ENCODE measurements at regions not wholly inside any gene's neighbourhood (a gene's known extent, or its start where the extent isn't known, plus 50 kb on each side); places are given as distances from the start of the nearest gene placed in this dataset.
"Not testable (repeated sequence)": the region's sequence is repeated elsewhere in the genome, so short reads cannot be mapped to it uniquely, and the experiment has no call there.

DNA sequence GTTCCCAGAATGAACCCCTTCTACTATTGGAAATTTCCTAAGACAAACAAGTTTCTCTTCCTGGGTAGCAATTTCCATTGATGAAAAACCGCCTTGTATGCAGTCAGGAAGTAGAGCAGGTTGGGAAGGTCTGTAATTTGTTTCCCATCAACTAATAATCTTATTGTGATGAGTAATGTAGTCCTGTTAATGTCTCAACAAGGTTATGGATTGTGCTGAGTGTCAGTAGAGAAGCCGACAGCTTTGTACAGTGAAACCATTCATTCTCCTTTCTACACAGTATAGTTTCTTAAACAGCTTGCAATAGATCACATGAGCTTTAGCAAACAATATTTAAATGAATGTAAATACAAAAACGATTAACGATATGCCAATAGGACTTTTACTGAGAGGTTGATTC, 355.4 kb upstream of the WWC1 start:
- Histone ChIP-seq H3K27me3 (ENCODE audit: insufficient read depth, poor library complexity, severe bottlenecking) (no peaks in the 10 kb centered on the region), H3K36me3 (ENCODE audit: low read depth) (no peaks in the 10 kb centered on the region), H3K4me1 (ENCODE audit: insufficient read depth, poor library complexity, severe bottlenecking) (no peaks in the 10 kb centered on the region), H3K4me3 (ENCODE audit: severe bottlenecking) (no peak overlapping the region), H3K27ac (ENCODE audit: poor library complexity, severe bottlenecking) (no peak overlapping the region), H3K9me3 (ENCODE audit: severe bottlenecking) (no peaks in the 10 kb centered on the region)
- ATAC-seq (ENCODE audit: low read depth) (no peak), DNase-seq (ENCODE audit: low spot score) (no peak)
- no peak for TF ChIP-seq CTCF (IDR thresholded peaks at IDR 0.05; ENCODE audit: poor library complexity, severe bottlenecking)

- no peaks in the 10 kb centered on the region for H3K4me1 ChIP-seq (ENCODE audit: insufficient read depth, poor library complexity, severe bottlenecking)
- no peak overlapping the region for H3K27ac ChIP-seq (ENCODE audit: poor library complexity, severe bottlenecking)
- ATAC-seq (ENCODE audit: low read depth) (no peak), DNase-seq (ENCODE audit: low spot score) (no peak)
- H3K36me3 ChIP-seq (ENCODE audit: low read depth): no peaks in the 10 kb centered on the region
- H3K4me3 ChIP-seq (ENCODE audit: severe bottlenecking): no peak overlapping the region
- H3K9me3 ChIP-seq (ENCODE audit: severe bottlenecking): no peaks in the 10 kb centered on the region
- H3K27me3 ChIP-seq (ENCODE audit: insufficient read depth, poor library complexity, severe bottlenecking): no peaks in the 10 kb centered on the region
- TF ChIP-seq CTCF (IDR thresholded peaks at IDR 0.05; ENCODE audit: poor library complexity, severe bottlenecking): no peak
Observed at GRCh38 chr5:167936944-167937634, 354.4 kb upstream of the WWC1 start.

DNA sequence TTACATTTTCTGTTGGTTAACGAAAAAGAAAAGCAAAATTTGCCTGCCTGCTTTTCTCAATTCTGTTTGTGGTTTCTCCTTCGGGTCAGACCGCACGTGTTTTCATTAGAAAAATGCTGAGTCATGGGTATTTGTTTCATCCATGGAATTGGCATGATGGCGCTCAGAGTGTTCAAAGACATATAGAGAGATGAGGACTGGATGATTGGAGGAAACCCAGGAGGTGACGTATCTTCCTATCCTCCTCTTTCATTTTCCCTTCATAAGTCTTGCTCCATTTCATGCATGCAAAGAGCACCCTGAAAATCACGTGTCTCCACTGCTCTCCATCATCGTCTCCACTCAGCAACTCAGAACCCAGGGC, 353.8 kb upstream of the WWC1 start:
- H3K27ac ChIP-seq (ENCODE audit: poor library complexity, severe bottlenecking): no peak overlapping the region
- no peaks in the 10 kb centered on the region for H3K4me1 ChIP-seq (ENCODE audit: insufficient read depth, poor library complexity, severe bottlenecking)
- ATAC-seq (ENCODE audit: low read depth) (no peak), DNase-seq (ENCODE audit: low spot score) (no peak)
- TF ChIP-seq CTCF (IDR thresholded peaks at IDR 0.05; ENCODE audit: poor library complexity, severe bottlenecking): no peak
- H3K36me3 ChIP-seq (ENCODE audit: low read depth): no peaks in the 10 kb centered on the region
- no peaks in the 10 kb centered on the region for H3K27me3 ChIP-seq (ENCODE audit: insufficient read depth, poor library complexity, severe bottlenecking)
- no peak overlapping the region for H3K4me3 ChIP-seq (ENCODE audit: severe bottlenecking)
- no peaks in the 10 kb centered on the region for H3K9me3 ChIP-seq (ENCODE audit: severe bottlenecking)

- Histone ChIP-seq H3K27ac (ENCODE audit: poor library complexity, severe bottlenecking) (no peak overlapping the region), H3K9me3 (ENCODE audit: severe bottlenecking) (no peaks in the 10 kb centered on the region), H3K27me3 (ENCODE audit: insufficient read depth, poor library complexity, severe bottlenecking) (no peaks in the 10 kb centered on the region), H3K4me1 (ENCODE audit: insufficient read depth, poor library complexity, severe bottlenecking) (peaks cover under 1% of the 10 kb centered on the region), H3K4me3 (ENCODE audit: severe bottlenecking) (no peak overlapping the region), H3K36me3 (ENCODE audit: low read depth) (no peaks in the 10 kb centered on the region)
- no peak for TF ChIP-seq CTCF (IDR thresholded peaks at IDR 0.05; ENCODE audit: poor library complexity, severe bottlenecking)
- DNase-seq (ENCODE audit: low spot score): no peak
- ATAC-seq (ENCODE audit: low read depth): no peak
Observed at GRCh38 chr5:167939686-167940085, 351.8 kb upstream of the WWC1 start.

- TF ChIP-seq CTCF (IDR thresholded peaks at IDR 0.05; ENCODE audit: poor library complexity, severe bottlenecking): no peak
- DNase-seq (ENCODE audit: low spot score) (no peak), ATAC-seq (ENCODE audit: low read depth) (no peak)
- Histone ChIP-seq H3K9me3 (ENCODE audit: severe bottlenecking) (no peaks in the 10 kb centered on the region), H3K4me1 (ENCODE audit: insufficient read depth, poor library complexity, severe bottlenecking) (peaks cover 12% of the 10 kb centered on the region), H3K4me3 (ENCODE audit: severe bottlenecking) (no peak overlapping the region), H3K36me3 (ENCODE audit: low read depth) (no peaks in the 10 kb centered on the region), H3K27ac (ENCODE audit: poor library complexity, severe bottlenecking) (no peak overlapping the region), H3K27me3 (ENCODE audit: insufficient read depth, poor library complexity, severe bottlenecking) (no peaks in the 10 kb centered on the region)
Observed at GRCh38 chr5:167940911-167941310, 350.5 kb upstream of the WWC1 start.

GRCh38 chr5:167941556-167941955, 349.9 kb upstream of the WWC1 start:
- not testable (repeated sequence) for H3K4me3 ChIP-seq (ENCODE audit: severe bottlenecking); H3K27me3 ChIP-seq (ENCODE audit: insufficient read depth, poor library complexity, severe bottlenecking); H3K27ac ChIP-seq (ENCODE audit: poor library complexity, severe bottlenecking); DNase-seq (ENCODE audit: low spot score); H3K9me3 ChIP-seq (ENCODE audit: severe bottlenecking); ATAC-seq (ENCODE audit: low read depth); H3K36me3 ChIP-seq (ENCODE audit: low read depth)
- peaks cover 18% of the 10 kb centered on the region for H3K4me1 ChIP-seq (ENCODE audit: insufficient read depth, poor library complexity, severe bottlenecking)
